ENCODE measurements at regions not wholly inside any gene's neighbourhood (a gene's known extent, or its start where the extent isn't known, plus 50 kb on each side); places are given as distances from the start of the nearest gene placed in this dataset.

DNA sequence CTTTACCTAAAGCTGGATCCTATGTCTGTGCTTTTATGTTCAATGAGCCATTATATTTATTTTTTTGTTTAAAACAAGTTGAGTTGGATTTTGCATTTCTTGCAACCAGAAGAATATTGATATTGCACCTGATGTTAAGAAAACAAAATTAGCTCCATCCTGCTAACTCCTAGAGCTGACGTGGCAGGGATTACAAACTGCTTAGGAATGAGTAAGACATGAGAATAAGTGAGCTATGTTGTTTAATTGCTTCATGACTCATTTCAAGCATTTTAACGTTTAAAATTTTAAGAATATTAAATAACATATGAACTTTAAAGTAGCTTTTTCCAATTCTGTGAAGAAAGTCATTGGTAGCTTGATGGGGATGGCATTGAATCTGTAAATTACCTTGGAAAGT lies 663.5 kb downstream of the EPM2A start:
- TF ChIP-seq, protein P1, sequence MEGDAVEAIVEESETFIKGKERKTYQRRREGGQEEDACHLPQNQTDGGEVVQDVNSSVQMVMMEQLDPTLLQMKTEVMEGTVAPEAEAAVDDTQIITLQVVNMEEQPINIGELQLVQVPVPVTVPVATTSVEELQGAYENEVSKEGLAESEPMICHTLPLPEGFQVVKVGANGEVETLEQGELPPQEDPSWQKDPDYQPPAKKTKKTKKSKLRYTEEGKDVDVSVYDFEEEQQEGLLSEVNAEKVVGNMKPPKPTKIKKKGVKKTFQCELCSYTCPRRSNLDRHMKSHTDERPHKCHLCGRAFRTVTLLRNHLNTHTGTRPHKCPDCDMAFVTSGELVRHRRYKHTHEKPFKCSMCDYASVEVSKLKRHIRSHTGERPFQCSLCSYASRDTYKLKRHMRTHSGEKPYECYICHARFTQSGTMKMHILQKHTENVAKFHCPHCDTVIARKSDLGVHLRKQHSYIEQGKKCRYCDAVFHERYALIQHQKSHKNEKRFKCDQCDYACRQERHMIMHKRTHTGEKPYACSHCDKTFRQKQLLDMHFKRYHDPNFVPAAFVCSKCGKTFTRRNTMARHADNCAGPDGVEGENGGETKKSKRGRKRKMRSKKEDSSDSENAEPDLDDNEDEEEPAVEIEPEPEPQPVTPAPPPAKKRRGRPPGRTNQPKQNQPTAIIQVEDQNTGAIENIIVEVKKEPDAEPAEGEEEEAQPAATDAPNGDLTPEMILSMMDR (conservative IDR thresholded peaks at IDR 0.05; ENCODE audit: low read depth in 2 of 2), result no peak
- no peak for TF ChIP-seq POLR2AphosphoS5 (IDR thresholded peaks at IDR 0.05; ENCODE audit: low read depth)
- TF ChIP-seq REST (IDR thresholded peaks at IDR 0.05; ENCODE audit: unreplicated experiment), result no peak
- no peak for TF ChIP-seq EZH2phosphoT487 (IDR thresholded peaks at IDR 0.05; ENCODE audit: unreplicated experiment)
- no peak for TF ChIP-seq EZH2 (IDR thresholded peaks at IDR 0.05; ENCODE audit: low read depth, unreplicated experiment)
- TF ChIP-seq STAT1 (IDR thresholded peaks at IDR 0.05; ENCODE audit: unreplicated experiment), result no peak
- no peak for TF ChIP-seq CREB1 (CRISPR knock-in tag; IDR thresholded peaks at IDR 0.05; ENCODE audit: low read depth)

All from GM23338 (cell line).